ENCODE measurements at regions not wholly inside any gene's neighbourhood (a gene's known extent, or its start where the extent isn't known, plus 50 kb on each side); places are given as distances from the start of the nearest gene placed in this dataset.

DNA sequence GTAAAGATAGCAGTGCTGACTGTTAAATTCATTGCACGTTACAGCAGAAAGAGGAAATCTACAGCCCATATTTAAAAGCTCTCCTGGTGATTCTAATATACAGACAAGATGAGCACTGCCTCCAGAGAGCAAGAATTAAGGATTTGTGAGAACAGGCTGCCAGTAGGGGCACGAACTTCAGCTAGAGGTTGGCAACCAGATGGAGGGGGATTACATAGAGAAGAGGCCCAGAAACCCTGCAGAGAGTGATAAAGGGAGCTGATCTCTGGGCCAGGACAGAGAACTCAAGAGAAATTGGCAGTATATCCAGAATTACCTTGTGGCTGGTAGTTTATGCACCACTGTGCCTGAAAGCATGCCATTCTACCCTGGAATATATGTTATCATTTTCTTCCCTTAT is 144.8 kb downstream of the UFM1 start:
- no peaks in the 10 kb centered on the region for H3K36me3 ChIP-seq (ENCODE audit: control insufficient read depth in 2 of 2, extremely low read depth in 1 of 2, insufficient read depth in 2 of 2, low read length in 2 of 2)
- DNase-seq (ENCODE audit: low read depth, low spot score) (no peak), FAIRE-seq (no peak)
- H3K9ac ChIP-seq (ENCODE audit: control insufficient read depth, extremely low read depth, insufficient read depth, low read length): no peak overlapping the region
- no peaks in the 10 kb centered on the region for H3K9me3 ChIP-seq (ENCODE audit: control insufficient read depth, low read depth, low read length)
- dilution Hi-C loops (cut with MboI; ENCODE audit: extremely low pct_ligation_motif_present, low sequenced_read_pairs): no loop called here
- H3K79me2 ChIP-seq (ENCODE audit: control insufficient read depth, insufficient read depth, low read length): no peaks in the 10 kb centered on the region
- no peak overlapping the region for H2AFZ ChIP-seq (ENCODE audit: control insufficient read depth, low read length)
- no peaks in the 10 kb centered on the region for H3K4me1 ChIP-seq (ENCODE audit: control insufficient read depth, extremely low read depth, insufficient read depth, low read length)
- TF ChIP-seq EZH2 (IDR thresholded peaks at IDR 0.05; ENCODE audit: low read length) (no peak), CTCF (optimal IDR thresholded peaks at IDR 0.05 in 1 of 3, IDR thresholded peaks at IDR 0.05 in 1 of 3, conservative IDR thresholded peaks at IDR 0.05 in 1 of 3; ENCODE audit: extremely low read depth in 1 of 3, insufficient read depth in 2 of 3, low read length in 3 of 3) (no peak)
- H3K27me3 ChIP-seq (ENCODE audit: control insufficient read depth, extremely low read depth, insufficient read depth, low read length): peaks cover 5% of the 10 kb centered on the region
- no peak overlapping the region for H3K4me2 ChIP-seq (ENCODE audit: control insufficient read depth, extremely low read depth, insufficient read depth, low read depth, low read length)
- no peaks in the 10 kb centered on the region for H4K20me1 ChIP-seq (ENCODE audit: control insufficient read depth, extremely low read depth, insufficient read depth, low read length)
- H3K27ac ChIP-seq (ENCODE audit: control insufficient read depth, insufficient read depth, low read length): no peak overlapping the region
- no peaks in the 10 kb centered on the region for H3K9me1 ChIP-seq (ENCODE audit: control insufficient read depth, extremely low read depth, insufficient read depth, low read length)
- H3K4me3 ChIP-seq (ENCODE audit: control insufficient read depth in 2 of 3, extremely low read depth in 1 of 3, insufficient read depth in 2 of 3, low read depth in 1 of 3, low read length in 3 of 3): no peak overlapping the region

GRCh38 chr13:38496917-38497316 is 147.3 kb downstream of the UFM1 start:
- no peak for FAIRE-seq

More at GRCh38 chr13:38496917-38497316, 147.3 kb downstream of the UFM1 start:
- H3K4me3 ChIP-seq (ENCODE audit: control insufficient read depth in 2 of 3, extremely low read depth in 1 of 3, insufficient read depth in 2 of 3, low read depth in 1 of 3, low read length in 3 of 3): no peak overlapping the region
- H3K9ac ChIP-seq (ENCODE audit: control insufficient read depth, extremely low read depth, insufficient read depth, low read length): no peak overlapping the region
- H3K4me2 ChIP-seq (ENCODE audit: control insufficient read depth, extremely low read depth, insufficient read depth, low read depth, low read length): no peak overlapping the region
- H3K27ac ChIP-seq (ENCODE audit: control insufficient read depth, insufficient read depth, low read length): no peak overlapping the region
- H3K36me3 ChIP-seq (ENCODE audit: control insufficient read depth in 2 of 2, extremely low read depth in 1 of 2, insufficient read depth in 2 of 2, low read length in 2 of 2): no peaks in the 10 kb centered on the region
- H3K9me3 ChIP-seq (ENCODE audit: control insufficient read depth, low read depth, low read length): no peaks in the 10 kb centered on the region
- TF ChIP-seq CTCF (optimal IDR thresholded peaks at IDR 0.05 in 1 of 3, IDR thresholded peaks at IDR 0.05 in 1 of 3, conservative IDR thresholded peaks at IDR 0.05 in 1 of 3; ENCODE audit: extremely low read depth in 1 of 3, insufficient read depth in 2 of 3, low read length in 3 of 3): no peak
- no peak overlapping the region for H2AFZ ChIP-seq (ENCODE audit: control insufficient read depth, low read length)
- no peak for DNase-seq (ENCODE audit: low read depth, low spot score)
- no peaks in the 10 kb centered on the region for H3K79me2 ChIP-seq (ENCODE audit: control insufficient read depth, insufficient read depth, low read length)
- H4K20me1 ChIP-seq (ENCODE audit: control insufficient read depth, extremely low read depth, insufficient read depth, low read length): no peaks in the 10 kb centered on the region
- H3K9me1 ChIP-seq (ENCODE audit: control insufficient read depth, extremely low read depth, insufficient read depth, low read length): no peaks in the 10 kb centered on the region
- H3K27me3 ChIP-seq (ENCODE audit: control insufficient read depth, extremely low read depth, insufficient read depth, low read length): peaks cover 5% of the 10 kb centered on the region
- no peaks in the 10 kb centered on the region for H3K4me1 ChIP-seq (ENCODE audit: control insufficient read depth, extremely low read depth, insufficient read depth, low read length)
- dilution Hi-C loops (cut with MboI; ENCODE audit: extremely low pct_ligation_motif_present, low sequenced_read_pairs): no loop called here
